ENCODE measurements at regions not wholly inside any gene's neighbourhood (a gene's known extent, or its start where the extent isn't known, plus 50 kb on each side); places are given as distances from the start of the nearest gene placed in this dataset.

GRCh38 chr2:144582651-144583380, 62.9 kb upstream of the ZEB2 start:
- no peak overlapping the region for H3K27ac Mint-ChIP-seq
- DNase-seq (no peak), ATAC-seq (no peak)
- H3K4me1 Mint-ChIP-seq: peaks cover 21% of the 10 kb centered on the region
- peak overlapping the region in 1 of 2 donors; percentile 53 for H3K4me3 Mint-ChIP-seq
- peaks cover 16% of the 10 kb centered on the region for H3K27me3 Mint-ChIP-seq
- no peaks in the 10 kb centered on the region for H3K9me3 Mint-ChIP-seq

- Mint-ChIP-seq H3K27ac (no peak overlapping the region), H3K9me3 (no peaks in the 10 kb centered on the region), H3K4me3 (no peak overlapping the region), H3K4me1 (peaks cover 21% of the 10 kb centered on the region), H3K27me3 (peaks cover 16% of the 10 kb centered on the region)
- ATAC-seq: no peak
- DNase-seq: no peak
Observed at GRCh38 chr2:144580521-144581161, 60.7 kb upstream of the ZEB2 start.

GRCh38 chr2:144579556-144579955, 59.6 kb upstream of the ZEB2 start:
- Mint-ChIP-seq H3K4me3 (no peak overlapping the region), H3K9me3 (no peaks in the 10 kb centered on the region), H3K27ac (no peak overlapping the region), H3K27me3 (peaks cover 16% of the 10 kb centered on the region), H3K4me1 (peaks cover 26% of the 10 kb centered on the region)
- no peak for DNase-seq
- no peak for ATAC-seq

GRCh38 chr2:144578099-144578498, 58.2 kb upstream of the ZEB2 start:
- no peak for ATAC-seq
- H3K4me1 Mint-ChIP-seq: peaks cover 19% of the 10 kb centered on the region
- no peak overlapping the region for H3K27ac Mint-ChIP-seq
- no peak for DNase-seq
- no peaks in the 10 kb centered on the region for H3K9me3 Mint-ChIP-seq
- H3K27me3 Mint-ChIP-seq: peaks cover 16% of the 10 kb centered on the region
- H3K4me3 Mint-ChIP-seq: no peak overlapping the region

- no peaks in the 10 kb centered on the region for H3K27me3 Mint-ChIP-seq
- ATAC-seq (peak; percentile 96), DNase-seq (no peak)
- peaks cover 33% of the 10 kb centered on the region for H3K4me1 Mint-ChIP-seq
- no peak overlapping the region for H3K27ac Mint-ChIP-seq
- H3K9me3 Mint-ChIP-seq: no peaks in the 10 kb centered on the region
- H3K4me3 Mint-ChIP-seq: peak overlapping the region in 1 of 2 donors; percentile 30
Observed at GRCh38 chr2:144572977-144573376, 53.1 kb upstream of the ZEB2 start.

GRCh38 chr2:144571770-144572169, 51.9 kb upstream of the ZEB2 start:
- H3K27ac Mint-ChIP-seq: no peak overlapping the region
- H3K9me3 Mint-ChIP-seq: no peaks in the 10 kb centered on the region
- DNase-seq: no peak
- peaks cover 33% of the 10 kb centered on the region for H3K4me1 Mint-ChIP-seq
- no peak for ATAC-seq
- H3K4me3 Mint-ChIP-seq: no peak overlapping the region
- no peaks in the 10 kb centered on the region for H3K27me3 Mint-ChIP-seq

- Mint-ChIP-seq H3K27ac (peak overlapping the region in 1 of 2 donors; percentile 47), H3K4me1 (peaks cover 33% of the 10 kb centered on the region), H3K9me3 (no peaks in the 10 kb centered on the region), H3K27me3 (no peaks in the 10 kb centered on the region), H3K4me3 (peak overlapping the region in 1 of 2 donors; percentile 12)
- DNase-seq (no peak), ATAC-seq (peak; percentile 86)
Observed at GRCh38 chr2:144570566-144570965, 50.6 kb upstream of the ZEB2 start.
